ENCODE measurements at regions not wholly inside any gene's neighbourhood (a gene's known extent, or its start where the extent isn't known, plus 50 kb on each side); places are given as distances from the start of the nearest gene placed in this dataset.

DNA sequence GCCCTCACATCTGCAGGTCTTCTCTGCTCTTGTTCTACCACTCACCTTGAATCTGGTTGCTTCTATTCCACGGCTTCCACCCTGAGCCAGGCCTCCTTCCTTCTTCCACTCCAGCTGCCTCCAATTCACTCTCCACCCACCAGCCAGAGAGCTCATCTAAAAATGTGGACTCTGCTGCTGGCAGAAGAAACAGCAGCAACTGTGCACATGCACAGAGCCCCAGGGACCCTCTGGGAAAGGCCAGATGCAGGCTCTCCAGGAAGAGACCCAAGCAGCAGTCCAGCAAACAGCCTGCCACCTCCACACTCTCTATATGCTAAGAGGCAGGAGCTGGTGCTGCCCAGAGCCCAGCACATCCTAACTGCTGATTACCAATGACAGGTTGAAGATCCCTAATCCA lies 162.6 kb upstream of the TOP1 start:
- TF ChIP-seq, protein P1, sequence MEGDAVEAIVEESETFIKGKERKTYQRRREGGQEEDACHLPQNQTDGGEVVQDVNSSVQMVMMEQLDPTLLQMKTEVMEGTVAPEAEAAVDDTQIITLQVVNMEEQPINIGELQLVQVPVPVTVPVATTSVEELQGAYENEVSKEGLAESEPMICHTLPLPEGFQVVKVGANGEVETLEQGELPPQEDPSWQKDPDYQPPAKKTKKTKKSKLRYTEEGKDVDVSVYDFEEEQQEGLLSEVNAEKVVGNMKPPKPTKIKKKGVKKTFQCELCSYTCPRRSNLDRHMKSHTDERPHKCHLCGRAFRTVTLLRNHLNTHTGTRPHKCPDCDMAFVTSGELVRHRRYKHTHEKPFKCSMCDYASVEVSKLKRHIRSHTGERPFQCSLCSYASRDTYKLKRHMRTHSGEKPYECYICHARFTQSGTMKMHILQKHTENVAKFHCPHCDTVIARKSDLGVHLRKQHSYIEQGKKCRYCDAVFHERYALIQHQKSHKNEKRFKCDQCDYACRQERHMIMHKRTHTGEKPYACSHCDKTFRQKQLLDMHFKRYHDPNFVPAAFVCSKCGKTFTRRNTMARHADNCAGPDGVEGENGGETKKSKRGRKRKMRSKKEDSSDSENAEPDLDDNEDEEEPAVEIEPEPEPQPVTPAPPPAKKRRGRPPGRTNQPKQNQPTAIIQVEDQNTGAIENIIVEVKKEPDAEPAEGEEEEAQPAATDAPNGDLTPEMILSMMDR (IDR thresholded peaks at IDR 0.05; ENCODE audit: extremely low read depth, low read depth, low read length), result no peak
- Histone ChIP-seq H3K27me3 (ENCODE audit: insufficient read depth, low read length) (peaks cover 1% of the 10 kb centered on the region), H3K27ac (ENCODE audit: low read depth, low read length) (no peak overlapping the region), H3K79me2 (ENCODE audit: insufficient read depth, low read length) (no peaks in the 10 kb centered on the region), H3K9me3 (ENCODE audit: low read depth, low read length) (no peaks in the 10 kb centered on the region), H2AFZ (ENCODE audit: low read length) (no peak overlapping the region), H3K36me3 (ENCODE audit: insufficient read depth, low read length) (no peaks in the 10 kb centered on the region), H3K4me1 (ENCODE audit: insufficient read depth, low read length) (peaks cover 12% of the 10 kb centered on the region), H3K4me2 (ENCODE audit: insufficient read depth, low read length) (no peak overlapping the region), H3K4me3 (ENCODE audit: insufficient read depth, low read length) (no peak overlapping the region), H4K20me1 (ENCODE audit: insufficient read depth, low read length) (no peaks in the 10 kb centered on the region)
- DNase-seq (ENCODE audit: insufficient read length, low spot score, missing footprints), result no peak

DNA sequence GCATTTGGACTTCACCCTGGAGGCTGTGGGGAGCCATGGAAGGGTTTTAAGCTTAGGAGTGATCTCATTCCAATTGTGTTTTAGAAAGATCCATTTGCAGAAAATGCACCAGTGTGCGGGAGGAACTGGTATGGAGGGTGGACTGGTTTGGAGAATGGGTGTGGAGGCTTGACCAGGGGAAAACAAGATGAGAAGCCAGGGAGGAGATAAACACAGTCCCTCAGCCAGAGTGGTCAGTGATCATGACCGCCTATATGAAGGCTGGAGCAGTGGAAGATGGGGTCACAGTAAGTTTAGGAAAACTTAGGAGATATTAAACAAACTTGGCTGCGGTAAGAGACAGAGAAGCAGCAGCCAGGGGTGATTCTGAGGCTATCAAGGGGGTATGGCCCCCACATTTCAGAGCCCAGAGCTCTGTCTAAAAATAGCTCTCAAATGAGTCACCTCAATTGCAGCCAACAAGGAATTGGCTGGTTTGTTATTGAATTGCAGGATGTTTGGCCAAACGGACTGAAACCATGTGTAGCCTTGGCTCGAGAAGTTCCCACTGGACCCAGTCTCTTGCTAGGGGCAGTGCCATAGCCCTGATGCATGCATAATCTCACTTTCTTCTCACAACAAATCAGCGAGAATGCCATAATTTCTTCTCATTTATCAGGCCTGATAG lies 159.9 kb upstream of the TOP1 start:
- no peak overlapping the region for H3K4me3 ChIP-seq (ENCODE audit: insufficient read depth, low read length)

DNA sequence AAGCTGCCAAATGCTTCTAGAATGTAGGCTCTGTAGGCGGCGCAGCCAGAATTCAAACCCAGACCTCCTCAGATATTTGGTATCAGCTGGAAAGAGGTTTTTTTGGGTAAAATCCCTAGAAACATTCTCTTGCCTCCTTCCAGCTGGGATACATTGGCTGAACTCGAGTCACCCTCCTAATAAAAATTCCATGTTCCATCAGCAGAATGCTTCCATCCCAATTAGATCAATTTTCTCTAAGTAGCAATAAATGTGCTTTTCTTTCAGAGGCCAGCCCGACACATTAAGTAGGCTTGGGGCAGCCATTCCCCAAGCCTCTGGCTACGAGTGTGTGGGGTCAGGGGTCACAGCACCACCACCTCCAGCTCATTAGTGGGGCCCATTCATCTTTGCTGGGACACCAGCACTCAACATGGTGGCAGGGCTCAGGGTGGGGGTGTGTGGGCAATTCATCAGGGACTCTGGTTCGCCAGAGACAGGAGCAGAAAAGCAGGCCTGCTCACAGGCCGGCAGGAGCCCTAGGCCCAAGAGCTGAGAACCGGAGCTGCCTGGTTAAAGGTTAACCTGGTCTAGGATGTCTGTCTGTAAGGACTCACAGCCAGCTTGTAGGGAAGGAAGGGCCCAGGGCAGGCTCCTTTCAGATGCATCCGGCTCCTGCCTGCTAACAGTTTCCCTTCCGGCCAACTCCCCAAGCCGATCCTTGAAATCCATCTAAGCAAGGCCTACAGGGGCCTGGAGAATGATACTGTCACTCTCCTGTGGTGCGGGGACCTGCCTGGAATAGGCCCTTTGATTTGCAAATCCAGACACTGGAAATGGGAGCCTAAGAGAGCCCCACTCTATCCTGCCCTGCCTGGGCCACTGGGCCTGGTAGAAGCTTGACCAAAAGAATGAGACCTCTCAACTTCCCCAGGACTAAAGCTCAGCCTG lies 159.1 kb upstream of the TOP1 start:
- no peaks in the 10 kb centered on the region for H3K27me3 ChIP-seq (ENCODE audit: insufficient read depth, low read length)
- no peaks in the 10 kb centered on the region for H3K36me3 ChIP-seq (ENCODE audit: insufficient read depth, low read length)
- peak overlapping the region; percentile 47 for H3K4me2 ChIP-seq (ENCODE audit: insufficient read depth, low read length)
- H2AFZ ChIP-seq (ENCODE audit: low read length), result no peak overlapping the region
- TF ChIP-seq, protein P1 (IDR thresholded peaks at IDR 0.05; ENCODE audit: extremely low read depth, low read depth, low read length), result no peak
- no peaks in the 10 kb centered on the region for H3K79me2 ChIP-seq (ENCODE audit: insufficient read depth, low read length)
- no peak for DNase-seq (ENCODE audit: insufficient read length, low spot score, missing footprints)
- no peaks in the 10 kb centered on the region for H3K9me3 ChIP-seq (ENCODE audit: low read depth, low read length)
- no peak overlapping the region for H3K27ac ChIP-seq (ENCODE audit: low read depth, low read length)
- peaks cover 12% of the 10 kb centered on the region for H3K4me1 ChIP-seq (ENCODE audit: insufficient read depth, low read length)
- no peaks in the 10 kb centered on the region for H4K20me1 ChIP-seq (ENCODE audit: insufficient read depth, low read length)
- no peak overlapping the region for H3K4me3 ChIP-seq (ENCODE audit: insufficient read depth, low read length)

More for the DNA sequence above, 159.9 kb upstream of the TOP1 start:
- peak overlapping the region; percentile 47 for H3K4me2 ChIP-seq (ENCODE audit: insufficient read depth, low read length)
- no peaks in the 10 kb centered on the region for H3K9me3 ChIP-seq (ENCODE audit: low read depth, low read length)
- no peaks in the 10 kb centered on the region for H3K36me3 ChIP-seq (ENCODE audit: insufficient read depth, low read length)
- H2AFZ ChIP-seq (ENCODE audit: low read length), result peak overlapping the region; percentile 23
- H3K4me1 ChIP-seq (ENCODE audit: insufficient read depth, low read length), result peaks cover 12% of the 10 kb centered on the region
- H3K27ac ChIP-seq (ENCODE audit: low read depth, low read length), result no peak overlapping the region
- TF ChIP-seq, protein P1 (IDR thresholded peaks at IDR 0.05; ENCODE audit: extremely low read depth, low read depth, low read length), result no peak
- H4K20me1 ChIP-seq (ENCODE audit: insufficient read depth, low read length), result no peaks in the 10 kb centered on the region
- no peaks in the 10 kb centered on the region for H3K27me3 ChIP-seq (ENCODE audit: insufficient read depth, low read length)
- no peak for DNase-seq (ENCODE audit: insufficient read length, low spot score, missing footprints)
- no peaks in the 10 kb centered on the region for H3K79me2 ChIP-seq (ENCODE audit: insufficient read depth, low read length)

Measured in osteoblast (primary cell).